PFSK-1 (cell line): ENCODE measurements at regions not wholly inside any gene's neighbourhood (a gene's known extent, or its start where the extent isn't known, plus 50 kb on each side); places are given as distances from the start of the nearest gene placed in this dataset.

Source experiments
- FOXP2 ChIP-seq: optimal IDR thresholded peaks from 2 replicates; pipeline ENCODE3; 2011; ENCODE audit warnings: borderline replicate concordance, control low read depth, inconsistent platforms; ENCODE audit not compliant: insufficient read depth; ENCODE audit errors: extremely low read length, extremely low read depth
- POLR2AphosphoS5 ChIP-seq: IDR thresholded peaks from 2 replicates; pipeline ENCODE4 v1.6.1; 2012; ENCODE audit warnings: low read depth, mild to moderate bottlenecking, control low read depth, low read length, moderate library complexity
- REST ChIP-seq, 2 experiments: IDR thresholded peaks; 2 replicates each; pipeline versions ENCODE4 v1.6.1 to v1.8.0; 2011 to 2012; ENCODE audit warnings: low read depth in 2 of 2, low read length in 2 of 2, control low read depth in 1 of 2, inconsistent platforms in 1 of 2, mild to moderate bottlenecking in 1 of 2, moderate library complexity in 1 of 2; ENCODE audit not compliant: insufficient read depth in 1 of 2

- TF ChIP-seq REST (IDR thresholded peaks at IDR 0.05; ENCODE audit: insufficient read depth in 1 of 2, low read depth in 2 of 2, low read length in 2 of 2) (no peak), FOXP2 (no peak), POLR2AphosphoS5 (no peak)
Observed at GRCh38 chr21:16563795-16564194, 834.0 kb downstream of the USP25 start.
